GM19395 (cell line): ENCODE measurements at regions not wholly inside any gene's neighbourhood (a gene's known extent, or its start where the extent isn't known, plus 50 kb on each side); places are given as distances from the start of the nearest gene placed in this dataset.

Source experiments
- ATAC-seq: cut with Tn5 transposase; IDR thresholded peaks from one replicate; pipeline ENCODE4 v1.9.1; 2021; ENCODE audit warnings: mild to moderate bottlenecking, moderate library complexity; ENCODE audit not compliant: unreplicated experiment

DNA sequence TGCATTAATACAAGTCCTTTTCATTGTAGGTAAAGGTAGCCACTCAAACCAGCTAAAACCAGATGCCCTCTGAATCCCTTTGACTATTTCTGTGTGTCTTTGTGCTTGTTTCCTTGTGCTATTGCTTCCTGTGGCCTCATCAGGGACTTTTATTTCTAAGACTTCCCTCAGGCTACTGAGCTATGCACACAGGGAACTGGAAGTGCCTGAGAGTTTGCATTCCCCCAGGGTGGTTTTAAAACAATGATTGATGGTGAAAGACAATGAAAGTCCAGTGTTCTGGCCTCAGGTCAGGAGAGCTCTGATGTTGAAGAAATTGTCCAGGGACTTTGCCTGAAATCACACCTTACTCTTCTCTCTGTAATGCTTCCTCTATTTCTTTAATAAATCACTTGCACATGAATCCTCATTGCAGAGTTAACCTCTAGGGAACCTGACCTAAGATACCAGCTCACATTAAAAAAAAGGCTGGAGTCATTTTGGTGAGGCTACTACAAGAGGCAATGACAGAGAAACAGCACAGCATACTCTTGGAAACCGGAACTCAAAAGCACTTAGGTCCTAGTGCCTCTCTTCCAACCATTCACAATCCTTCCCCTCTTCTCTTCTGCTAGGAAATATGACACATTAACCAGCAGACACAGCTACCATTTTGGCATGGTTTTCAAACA, 158.1 kb upstream of the NREP start:
- ATAC-seq: no peak

DNA sequence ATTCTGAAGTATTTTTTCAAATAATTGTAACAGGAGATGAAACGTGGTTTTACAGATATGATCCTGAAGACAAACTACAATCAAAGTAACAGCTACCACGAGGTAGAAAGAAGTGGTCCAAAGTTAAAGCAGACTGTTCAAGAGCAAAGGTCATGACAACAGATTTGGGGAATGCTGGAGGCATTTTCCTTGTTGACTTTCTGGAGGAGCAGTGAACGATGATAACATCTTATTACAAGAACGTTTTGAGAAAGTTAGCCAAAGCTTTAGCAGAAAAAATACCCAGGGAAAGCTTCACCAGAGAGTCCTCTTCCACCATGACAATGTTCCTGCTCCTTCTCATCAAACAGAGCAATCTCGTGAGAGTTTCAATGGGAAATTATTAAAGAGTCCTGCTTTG, 145.4 kb upstream of the NREP start:
- no peak for ATAC-seq

DNA sequence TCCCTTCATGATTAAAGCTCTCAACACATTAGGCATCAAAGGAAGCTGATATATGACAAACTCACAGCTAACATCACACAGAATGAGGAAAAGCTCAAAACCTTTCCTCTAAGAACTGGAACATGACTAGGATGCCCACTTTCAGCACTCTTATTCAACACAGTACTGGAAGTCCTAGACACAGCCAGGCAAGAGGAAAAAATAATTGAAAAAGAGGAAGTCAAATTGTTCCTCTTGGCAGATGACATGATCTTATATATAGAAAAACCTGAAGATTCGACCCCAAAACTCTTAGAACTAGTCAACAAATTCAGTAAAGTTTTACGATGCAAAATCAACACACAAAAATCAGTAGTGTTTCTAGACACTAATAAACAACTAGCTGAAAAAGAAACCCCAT, 144.3 kb upstream of the NREP start:
- no peak for ATAC-seq

DNA sequence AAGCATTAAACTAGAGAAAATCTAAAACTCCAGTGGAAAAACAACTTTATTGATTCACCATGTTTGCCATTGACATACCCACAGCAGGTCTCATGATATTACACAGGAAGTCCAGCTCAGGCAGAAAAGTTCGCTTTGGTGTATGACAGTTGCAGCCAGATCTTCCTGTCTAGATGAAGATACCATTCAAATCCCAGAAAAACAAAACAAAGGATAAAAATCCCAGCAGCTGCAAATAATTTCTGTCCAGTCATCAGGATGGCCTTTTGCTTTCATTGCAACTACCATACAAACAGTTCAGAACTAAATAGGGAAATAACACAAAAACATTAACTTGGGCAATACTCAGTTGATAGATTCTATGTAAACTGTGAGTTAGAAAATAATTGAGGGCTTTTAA, 136.0 kb upstream of the NREP start:
- no peak for ATAC-seq

DNA sequence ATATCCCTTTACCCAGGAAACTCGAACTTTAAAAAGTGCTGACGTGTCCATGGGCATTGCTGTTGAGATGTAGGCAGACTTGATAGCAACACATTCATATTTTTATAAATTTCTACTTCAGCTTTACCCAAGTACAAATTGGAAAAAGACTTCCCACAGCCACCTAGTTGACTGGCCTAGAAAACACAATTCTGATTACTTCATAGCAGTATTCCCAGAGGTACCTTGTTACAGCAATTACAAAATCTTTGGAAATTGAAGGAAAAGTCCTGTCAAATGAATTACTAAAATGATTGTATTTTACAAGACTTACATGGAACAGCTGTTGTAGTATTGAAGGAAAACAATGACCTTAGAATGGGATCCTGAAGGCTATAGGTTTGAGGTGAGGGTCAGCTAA, 130.7 kb upstream of the NREP start:
- no peak for ATAC-seq

DNA sequence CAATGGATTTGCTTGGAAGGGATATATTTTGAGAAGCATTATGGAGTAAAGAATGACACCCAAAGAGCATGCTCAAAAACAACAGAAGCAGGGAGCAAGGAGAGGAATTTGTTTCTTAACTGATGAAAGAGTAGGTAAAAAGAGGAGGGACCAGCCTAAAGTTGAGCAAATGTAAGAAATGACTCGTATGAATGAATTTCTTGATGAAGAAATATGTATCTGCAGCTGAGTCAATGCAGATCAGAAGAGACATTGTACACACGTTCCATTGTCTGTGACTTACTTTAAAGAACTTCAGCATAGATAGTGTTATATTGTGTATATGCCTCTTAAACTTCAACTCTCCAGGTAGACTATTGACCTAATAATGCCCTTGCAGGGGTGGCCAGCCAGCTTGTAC, 112.7 kb upstream of the NREP start:
- no peak for ATAC-seq

DNA sequence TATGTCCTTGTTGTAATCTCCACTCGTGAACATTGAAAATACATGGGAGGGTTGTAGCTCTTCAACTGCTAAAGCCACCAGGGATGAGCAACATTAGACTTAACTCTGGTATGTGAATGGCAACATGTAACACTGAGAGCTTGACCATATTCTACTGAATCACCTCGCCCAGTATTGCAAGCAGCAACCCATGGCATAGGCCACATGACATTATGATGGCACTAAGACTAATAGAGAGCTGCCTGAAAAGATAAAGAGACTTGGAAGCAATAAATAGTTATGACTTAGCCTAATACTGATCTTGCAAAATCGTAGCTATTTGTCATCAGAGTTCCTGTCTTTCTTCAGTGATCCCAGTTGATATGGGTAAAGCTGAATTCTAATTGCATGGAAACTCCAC, 108.4 kb upstream of the NREP start:
- no peak for ATAC-seq

DNA sequence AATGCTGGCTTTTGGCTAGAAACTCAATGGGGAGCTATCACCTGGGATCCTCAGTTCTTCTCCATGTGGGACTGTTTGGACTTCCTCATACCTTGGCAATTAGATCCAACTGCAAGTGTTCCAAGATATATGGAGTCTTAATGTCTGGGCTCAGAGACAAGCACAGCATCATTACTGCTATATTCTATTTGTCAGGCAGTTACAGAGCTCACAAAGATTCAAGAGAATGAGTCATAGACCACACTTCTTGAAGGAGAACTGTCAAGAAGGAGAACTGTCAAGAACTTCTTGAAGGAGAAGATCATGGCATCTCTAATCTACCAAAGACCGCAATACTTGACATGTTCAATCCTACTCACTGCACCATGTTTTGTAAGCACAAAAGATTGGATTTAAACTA, 106.8 kb upstream of the NREP start:
- ATAC-seq: no peak

DNA sequence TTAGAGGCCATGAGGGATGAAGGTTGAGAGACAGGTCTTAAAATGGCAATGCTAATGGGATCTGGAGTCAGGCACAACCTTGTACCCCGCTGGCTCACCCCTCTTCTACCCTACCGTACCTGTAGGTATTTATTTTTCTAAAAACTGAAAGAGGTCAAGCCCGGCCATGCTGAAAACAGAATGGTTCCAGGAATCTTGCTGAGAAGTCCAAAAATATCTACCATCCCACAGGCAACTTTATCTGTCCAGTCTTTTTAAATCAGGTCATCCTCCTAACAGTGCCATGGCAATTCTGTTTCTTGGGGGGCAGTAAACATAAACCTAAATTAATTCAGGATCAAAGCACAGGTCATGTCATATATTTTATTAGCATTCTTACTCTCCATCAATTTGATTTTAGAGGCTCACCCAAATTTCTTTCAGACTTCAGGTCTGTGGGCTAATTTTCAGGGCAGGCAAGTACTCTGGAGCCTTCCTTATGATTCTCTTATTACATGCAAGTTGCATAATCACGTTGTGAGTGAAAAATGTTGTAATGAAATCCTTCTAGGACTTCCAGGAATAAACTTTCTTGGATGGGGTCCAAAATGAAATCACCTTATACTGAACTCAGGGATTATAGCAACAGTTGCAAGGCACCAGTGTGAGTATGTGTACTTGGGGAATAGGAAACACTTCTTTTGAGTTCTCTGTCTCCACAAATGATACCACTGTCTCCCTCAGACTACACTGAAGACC, 102.7 kb upstream of the NREP start:
- no peak for ATAC-seq

DNA sequence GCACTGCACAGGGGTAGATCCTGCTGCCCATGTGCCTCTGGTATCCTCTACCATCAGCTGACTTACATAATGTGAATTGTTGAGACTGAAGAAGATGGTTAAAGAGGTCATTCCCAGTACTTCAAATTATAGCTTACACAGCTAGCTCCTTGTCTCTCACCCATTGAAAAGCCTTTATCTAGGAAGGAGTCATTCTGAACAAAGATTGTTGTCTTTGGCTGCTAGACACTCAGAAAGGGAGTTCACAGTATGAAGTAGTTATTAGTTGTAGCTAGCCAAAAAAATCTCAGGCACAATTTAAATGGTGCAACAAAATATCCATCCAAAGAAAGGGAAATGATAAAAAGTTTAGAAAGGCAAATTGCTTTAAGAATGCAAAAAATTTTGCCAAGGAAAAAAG, 102.0 kb upstream of the NREP start:
- ATAC-seq: no peak

DNA sequence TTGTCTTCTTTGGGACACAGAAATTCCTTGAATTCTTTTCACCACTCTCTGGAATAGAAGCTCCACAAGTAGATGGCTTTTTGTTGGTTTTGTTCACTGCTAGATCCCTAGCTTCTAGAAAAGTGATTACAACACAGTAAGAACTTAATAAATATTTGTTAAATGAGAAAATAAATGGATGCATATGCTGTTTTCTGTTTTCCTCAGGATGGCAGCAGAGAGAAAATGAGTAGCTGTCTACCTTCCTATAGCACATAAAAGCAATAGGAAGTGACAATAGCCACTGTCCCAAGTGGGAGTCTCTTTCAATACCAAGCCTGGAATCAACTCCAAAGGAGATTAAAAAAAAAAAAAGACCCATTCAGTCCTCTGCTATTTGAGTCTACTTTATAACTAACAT, 100.6 kb upstream of the NREP start:
- ATAC-seq: no peak

DNA sequence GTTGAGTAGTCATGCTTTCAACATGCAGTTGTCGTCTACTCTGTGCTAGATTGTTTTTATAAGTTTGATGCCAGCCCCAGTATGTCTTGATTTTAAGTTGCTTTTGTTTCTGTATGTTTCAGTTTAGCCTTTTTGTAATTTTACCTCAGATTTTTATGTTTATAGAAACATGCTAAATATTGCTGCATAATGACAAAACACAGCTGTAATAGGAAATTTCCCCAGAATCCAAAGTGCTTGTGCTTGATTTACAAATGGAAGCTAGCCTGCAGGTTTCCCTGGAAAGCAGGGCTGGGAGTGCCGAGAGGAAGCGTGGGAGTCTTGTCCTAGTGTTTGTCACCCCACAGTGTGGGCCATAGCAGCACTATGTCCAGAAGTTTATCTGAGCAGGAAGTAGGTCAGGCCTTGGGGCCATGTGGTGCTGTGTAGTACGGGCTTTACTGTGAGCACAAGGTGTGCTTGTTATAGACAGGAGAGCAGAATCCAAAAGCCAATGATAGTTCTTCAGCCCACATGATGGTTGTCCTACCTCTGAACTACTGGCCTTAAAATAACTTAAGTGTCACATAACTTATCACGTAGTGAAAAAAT, 100.0 kb upstream of the NREP start:
- no peak for ATAC-seq

DNA sequence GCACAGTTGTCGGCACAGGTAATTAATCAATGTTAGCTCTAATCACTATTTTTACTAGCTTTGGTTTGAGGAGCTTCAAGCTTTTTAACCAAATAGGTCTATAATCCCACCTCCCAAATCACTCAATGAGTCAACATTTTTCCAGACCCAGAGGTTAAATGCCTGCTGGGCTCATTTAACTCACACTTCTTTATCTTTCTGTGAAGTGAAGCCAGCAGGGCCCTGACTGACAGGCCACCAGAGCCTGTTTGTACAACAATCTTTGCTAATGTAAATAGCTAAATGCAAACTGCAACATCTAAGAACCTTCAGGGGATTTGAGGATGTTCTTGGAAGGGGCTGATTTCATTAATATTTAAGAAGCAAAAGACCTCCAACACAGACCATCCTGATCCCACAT, 98.4 kb upstream of the NREP start:
- ATAC-seq: no peak

DNA sequence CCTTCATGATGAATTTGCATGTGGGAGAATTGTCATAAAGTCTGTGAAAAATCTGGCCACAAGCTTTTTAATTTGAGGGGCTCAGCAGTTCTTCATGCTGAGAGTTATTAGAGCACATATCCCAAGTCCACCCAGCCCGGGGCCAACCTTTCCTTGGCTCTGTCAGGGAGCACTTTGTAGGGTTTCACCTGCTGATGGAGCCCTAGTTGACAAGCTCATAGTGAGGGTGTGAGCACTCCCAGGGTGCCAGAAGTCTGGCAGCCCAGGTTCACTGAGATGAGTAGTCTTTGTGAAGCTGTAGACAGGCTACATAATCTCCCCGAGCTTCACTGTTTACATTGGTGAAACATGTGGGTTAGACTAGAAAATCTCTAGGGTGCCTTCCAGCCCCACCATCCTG, 97.2 kb upstream of the NREP start:
- no peak for ATAC-seq

DNA sequence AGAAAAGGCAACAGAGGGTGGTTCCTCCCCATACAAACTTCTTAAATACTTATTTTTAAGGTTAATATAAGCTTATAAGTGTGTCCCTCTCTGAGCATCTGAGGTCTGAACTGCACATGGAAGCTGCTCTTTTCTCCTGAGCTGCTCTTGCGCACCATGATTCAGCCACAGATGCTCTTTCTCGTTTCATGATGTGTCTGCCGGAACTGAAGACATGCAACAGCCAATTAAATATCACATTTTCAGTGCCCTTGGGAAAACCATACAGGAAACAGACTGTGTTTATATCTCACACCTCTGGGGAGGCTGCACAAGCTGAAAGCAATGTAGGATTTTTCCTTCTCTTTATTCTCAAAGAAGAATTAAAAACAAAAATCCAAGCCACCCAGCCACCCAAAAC, 96.8 kb upstream of the NREP start:
- no peak for ATAC-seq

DNA sequence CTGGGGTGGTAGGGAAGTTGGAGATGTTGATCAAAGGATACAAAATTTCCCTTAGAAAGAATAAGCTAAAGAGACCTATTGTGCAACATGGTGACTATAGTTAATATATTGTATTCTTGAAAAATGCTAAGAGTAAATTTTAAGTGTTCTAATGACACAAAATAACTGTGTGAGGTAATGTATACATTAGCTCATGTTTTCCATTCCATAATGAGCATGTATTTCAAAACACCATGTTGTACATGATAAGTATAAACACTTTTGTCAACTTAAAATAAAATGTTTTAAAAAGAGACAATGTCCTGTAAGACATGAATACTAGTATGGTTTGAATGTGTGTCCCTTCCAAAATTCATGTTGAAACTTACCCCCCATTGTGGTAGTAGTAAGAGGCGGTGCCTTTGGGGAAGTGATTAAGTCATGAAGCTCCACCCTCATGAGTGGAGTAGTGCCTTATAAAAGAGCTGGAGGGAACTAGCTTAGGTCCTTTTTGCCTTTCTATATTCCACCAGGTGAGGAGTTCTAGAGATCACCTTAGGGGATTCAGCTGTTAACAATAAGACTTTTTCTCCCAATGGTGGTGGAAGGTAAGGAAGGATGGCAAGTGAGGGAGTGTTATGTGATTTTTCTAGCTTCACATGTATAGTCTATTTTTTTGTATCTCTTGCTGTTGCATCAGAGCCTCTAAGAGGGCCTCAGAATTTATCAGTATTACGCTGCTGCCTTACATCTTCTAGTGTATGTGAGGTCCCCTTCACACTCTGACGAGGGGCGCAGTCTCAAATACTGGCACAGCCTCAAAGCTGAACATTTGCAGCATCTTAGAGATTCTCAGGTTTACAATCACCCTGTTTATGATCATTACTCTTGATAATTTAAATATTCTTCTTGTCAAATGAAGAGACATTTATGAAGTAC, 94.9 kb upstream of the NREP start:
- no peak for ATAC-seq

DNA sequence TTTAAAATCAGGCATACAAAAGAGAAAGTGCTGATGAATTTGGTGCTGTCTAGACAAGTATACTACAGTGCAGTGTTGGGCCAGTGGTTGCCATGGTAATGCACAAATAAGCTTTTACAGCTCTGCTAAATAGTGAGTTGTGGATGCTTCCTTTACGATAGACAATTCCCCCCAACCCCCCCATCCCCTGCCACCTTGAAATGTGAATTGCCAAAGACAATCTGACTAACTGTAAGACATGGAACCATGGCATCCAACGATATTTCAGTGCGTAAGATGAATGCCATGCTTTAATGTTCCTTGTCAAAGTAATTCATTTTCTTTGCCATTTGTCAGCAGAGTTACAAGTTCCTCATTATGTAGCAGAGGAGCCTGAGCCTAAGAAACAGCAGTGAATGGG, 91.5 kb upstream of the NREP start:
- ATAC-seq: no peak

DNA sequence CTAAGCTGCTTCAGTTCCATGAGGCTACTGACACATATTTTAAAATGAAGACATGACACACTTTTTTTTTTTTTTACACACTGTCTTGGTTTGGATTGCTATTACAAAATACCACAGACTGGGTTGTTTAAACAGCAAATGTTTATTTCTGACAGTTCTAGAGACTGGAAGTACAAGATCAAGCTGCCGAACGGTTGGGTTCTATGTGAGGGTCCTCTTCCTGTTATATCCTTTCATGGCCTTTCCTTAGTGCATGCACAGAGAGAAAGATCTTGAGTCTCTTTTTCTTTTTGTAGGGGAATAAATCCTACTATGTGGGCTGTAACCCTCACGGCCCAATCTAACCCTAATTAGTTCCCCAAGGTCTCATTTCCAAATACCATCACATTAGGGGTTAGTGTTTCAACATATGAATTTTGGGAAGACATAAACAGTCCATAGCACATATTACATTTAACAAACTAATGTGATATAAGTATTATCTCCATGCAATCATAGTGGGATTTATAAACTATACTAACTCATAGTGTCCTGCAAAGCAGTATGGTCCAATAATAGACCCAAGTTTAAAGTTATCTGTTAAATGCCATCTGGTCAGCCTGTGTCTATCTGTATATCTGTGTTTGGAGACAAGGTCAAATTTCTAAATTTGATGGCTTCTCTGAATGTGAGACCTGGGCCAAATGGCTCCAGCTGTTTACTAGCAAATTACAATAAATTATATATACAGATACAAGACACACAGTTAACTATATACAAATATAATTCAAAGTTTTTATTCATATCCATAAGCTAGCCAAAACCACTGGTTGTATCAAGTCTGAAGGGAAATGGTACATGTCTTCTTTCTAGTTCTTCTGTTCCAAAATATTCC, 90.3 kb upstream of the NREP start:
- ATAC-seq: no peak

DNA sequence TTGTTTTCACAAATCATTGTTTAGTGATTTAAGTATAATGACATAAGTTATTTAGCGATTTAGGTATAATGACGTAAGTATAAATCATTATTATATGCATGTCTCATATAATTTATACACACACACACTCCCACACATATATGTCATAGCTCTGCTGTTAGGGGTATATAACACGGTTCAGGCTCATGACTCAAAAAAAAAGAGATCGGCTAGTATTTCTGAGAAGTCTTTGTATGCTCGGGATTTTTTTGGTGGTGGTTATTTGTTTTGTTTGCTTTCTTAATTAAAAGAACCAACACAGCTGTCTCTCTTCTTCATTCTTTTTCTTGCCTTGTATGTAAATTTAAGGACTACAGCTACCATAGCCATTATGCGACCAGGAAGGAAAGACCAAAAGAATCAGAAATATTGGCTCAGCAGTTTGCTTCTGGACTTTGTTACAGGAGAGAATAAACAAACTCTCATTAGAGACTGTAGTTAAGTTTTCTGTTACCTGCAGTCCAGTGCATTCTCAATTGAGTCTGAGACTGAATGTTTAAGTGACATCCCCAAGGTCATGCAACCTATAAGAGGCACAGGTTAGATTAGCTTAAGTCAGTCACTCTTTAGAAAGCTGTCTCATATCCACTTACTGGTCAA, 83.2 kb upstream of the NREP start:
- ATAC-seq: no peak

DNA sequence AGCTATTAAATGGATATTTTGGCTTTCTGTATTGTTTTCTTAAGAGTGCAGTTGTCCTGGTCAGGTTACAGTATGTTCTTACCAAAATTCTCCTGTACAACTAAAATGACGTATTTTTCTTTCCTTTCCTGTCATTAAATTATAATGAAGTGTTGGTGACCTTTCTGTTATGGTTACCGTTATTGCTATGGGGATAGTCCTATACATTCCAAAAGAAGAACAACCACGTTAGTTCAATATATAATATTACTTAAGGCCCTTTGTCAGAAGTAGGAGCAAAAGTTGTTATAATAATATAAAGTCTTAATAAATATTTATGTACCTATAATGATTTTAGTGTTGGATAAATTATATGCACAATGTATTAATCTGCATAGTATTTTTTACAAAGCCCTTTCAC, 82.4 kb upstream of the NREP start:
- no peak for ATAC-seq
